ENCODE measurements at regions not wholly inside any gene's neighbourhood (a gene's known extent, or its start where the extent isn't known, plus 50 kb on each side); places are given as distances from the start of the nearest gene placed in this dataset.

GRCh38 chr6:29884261-29884660 lies 56.6 kb downstream of the HLA-G start:
- no peak for DNase-seq (ENCODE audit: low spot score)

DNA sequence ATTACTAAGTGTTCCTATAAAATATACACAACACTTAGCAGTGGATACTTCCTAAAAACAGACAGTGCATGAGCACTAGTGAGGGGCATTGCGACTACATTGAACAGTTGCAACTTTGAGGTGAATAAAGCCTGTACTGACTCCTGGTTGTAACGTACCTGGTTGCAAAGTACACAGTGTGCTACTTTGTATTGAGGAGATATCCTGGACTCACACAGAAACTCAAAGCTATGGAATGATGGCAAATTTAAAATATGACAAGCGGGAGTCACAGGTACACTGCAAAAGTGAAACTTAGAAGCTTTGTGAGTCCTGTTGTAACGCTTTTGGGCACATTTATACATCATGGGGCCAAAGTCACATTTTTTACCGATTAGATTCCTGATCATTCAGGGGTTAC lies 55.6 kb upstream of the HLA-A start:
- DNase-seq (ENCODE audit: low spot score), result no peak

DNA sequence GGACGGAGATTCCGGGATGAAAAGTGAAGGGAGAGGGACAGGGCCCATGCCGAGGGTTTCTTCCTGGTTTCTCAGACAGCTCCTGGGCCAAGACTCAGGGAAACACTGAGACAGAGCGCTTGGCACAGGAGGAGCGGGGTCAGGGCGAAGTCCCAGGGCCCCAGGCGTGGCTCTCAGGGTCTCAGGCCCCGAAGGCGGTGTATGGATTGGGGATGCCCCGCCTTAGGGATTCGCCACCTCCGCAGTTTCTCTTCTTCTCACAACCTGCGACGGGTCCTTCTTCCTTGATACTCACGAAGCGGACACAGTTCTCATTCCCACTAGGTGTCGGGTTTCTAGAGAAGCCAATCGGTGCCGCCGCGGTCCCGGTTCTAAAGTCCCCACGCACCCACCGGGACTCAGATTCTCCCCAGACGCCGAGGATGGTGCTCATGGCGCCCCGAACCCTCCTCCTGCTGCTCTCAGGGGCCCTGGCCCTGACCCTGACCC lies 55.0 kb upstream of the HLA-A start:
- DNase-seq (ENCODE audit: low spot score), result peak; percentile 27

- peak; percentile 70 for DNase-seq (ENCODE audit: low spot score)
These were observed 54.2 kb upstream of the HLA-A start for GRCh38 chr6:29887819-29888776.
